ENCODE measurements at regions not wholly inside any gene's neighbourhood (a gene's known extent, or its start where the extent isn't known, plus 50 kb on each side); places are given as distances from the start of the nearest gene placed in this dataset.
A peak's percentile ranks its signal among the peaks of the same experiment; 100 is the strongest.

GRCh38 chr7:17564678-17565212 lies 266.3 kb downstream of the AHR start:
- Histone ChIP-seq H3K9me3 (replicated peaks in 1 of 2; ENCODE audit: control insufficient read depth in 1 of 2, insufficient read depth in 1 of 2, low read length in 2 of 2) (no peaks in the 10 kb centered on the region), H4K20me1 (ENCODE audit: insufficient read depth, low read length) (no peaks in the 10 kb centered on the region), H3K4me2 (replicated peaks; ENCODE audit: extremely low read depth, low read length, poor library complexity, severe bottlenecking) (no peak overlapping the region), H3K36me3 (replicated peaks in 1 of 2; ENCODE audit: control insufficient read depth in 1 of 2, insufficient read depth in 2 of 2, low read length in 2 of 2) (no peaks in the 10 kb centered on the region), H3K4me3 (replicated peaks in 1 of 3; ENCODE audit: low read depth in 2 of 3, low read length in 3 of 3) (no peak overlapping the region), H3K27ac (ENCODE audit: low read depth in 1 of 2, low read length in 2 of 2) (no peak overlapping the region), H3K79me2 (ENCODE audit: insufficient read depth, low read length) (no peaks in the 10 kb centered on the region), H3K9ac (ENCODE audit: insufficient read depth, low read length, poor library complexity, severe bottlenecking) (no peak overlapping the region), H3K27me3 (ENCODE audit: control insufficient read depth in 2 of 2, insufficient read depth in 2 of 2, low read length in 2 of 2) (peaks cover 25% of the 10 kb centered on the region in 2 donors), H3K4me1 (ENCODE audit: control insufficient read depth in 1 of 2, insufficient read depth in 2 of 2, low read length in 2 of 2) (peaks cover 2 to 5% of the 10 kb centered on the region in 2 donors), H2AFZ (ENCODE audit: insufficient read depth, low read depth, low read length, poor library complexity, severe bottlenecking) (no peak overlapping the region)
- Mint-ChIP-seq H3K27ac (peak overlapping the region in 1 of 7 donors; percentile 47), H3K4me3 (no peak overlapping the region), H3K4me1 (peaks cover 10% of the 10 kb centered on the region), H3K36me3 (no peaks in the 10 kb centered on the region), H3K9me3 (peaks cover 10 to 33% (median 16%) of the 10 kb centered on the region in 7 donors), H3K27me3 (ENCODE audit: low read depth in 3 of 3) (peaks cover 15 to 20% (median 17%) of the 10 kb centered on the region in 3 donors)
- TF ChIP-seq, protein P1, sequence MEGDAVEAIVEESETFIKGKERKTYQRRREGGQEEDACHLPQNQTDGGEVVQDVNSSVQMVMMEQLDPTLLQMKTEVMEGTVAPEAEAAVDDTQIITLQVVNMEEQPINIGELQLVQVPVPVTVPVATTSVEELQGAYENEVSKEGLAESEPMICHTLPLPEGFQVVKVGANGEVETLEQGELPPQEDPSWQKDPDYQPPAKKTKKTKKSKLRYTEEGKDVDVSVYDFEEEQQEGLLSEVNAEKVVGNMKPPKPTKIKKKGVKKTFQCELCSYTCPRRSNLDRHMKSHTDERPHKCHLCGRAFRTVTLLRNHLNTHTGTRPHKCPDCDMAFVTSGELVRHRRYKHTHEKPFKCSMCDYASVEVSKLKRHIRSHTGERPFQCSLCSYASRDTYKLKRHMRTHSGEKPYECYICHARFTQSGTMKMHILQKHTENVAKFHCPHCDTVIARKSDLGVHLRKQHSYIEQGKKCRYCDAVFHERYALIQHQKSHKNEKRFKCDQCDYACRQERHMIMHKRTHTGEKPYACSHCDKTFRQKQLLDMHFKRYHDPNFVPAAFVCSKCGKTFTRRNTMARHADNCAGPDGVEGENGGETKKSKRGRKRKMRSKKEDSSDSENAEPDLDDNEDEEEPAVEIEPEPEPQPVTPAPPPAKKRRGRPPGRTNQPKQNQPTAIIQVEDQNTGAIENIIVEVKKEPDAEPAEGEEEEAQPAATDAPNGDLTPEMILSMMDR (IDR thresholded peaks at IDR 0.05), result no peak
- intact Hi-C loops (cut with micrococcal nuclease), result no loop called here
- DNase-seq, result peak; percentile 14 to 32 (median 16)
- WGBS (ENCODE audit: insufficient coverage), result 0% methylated on average over 1 of the region's 3 CpGs

GRCh38 chr7:17580141-17580540 lies 281.7 kb downstream of the AHR start:
- no peak overlapping the region for H3K9ac ChIP-seq (ENCODE audit: insufficient read depth, low read length, poor library complexity, severe bottlenecking)
- H2AFZ ChIP-seq (ENCODE audit: insufficient read depth, low read depth, low read length, poor library complexity, severe bottlenecking), result no peak overlapping the region
- no peak overlapping the region for H3K4me2 ChIP-seq (replicated peaks; ENCODE audit: extremely low read depth, low read length, poor library complexity, severe bottlenecking)
- DNase-seq, result no peak
- TF ChIP-seq, protein P1 (IDR thresholded peaks at IDR 0.05), result no peak
- Mint-ChIP-seq H3K9me3 (peaks cover 6 to 32% (median 24%) of the 10 kb centered on the region in 7 donors), H3K27ac (no peak overlapping the region), H3K27me3 (ENCODE audit: low read depth in 3 of 3) (peaks cover 0 to 5% (median 3%) of the 10 kb centered on the region in 3 donors), H3K36me3 (no peaks in the 10 kb centered on the region), H3K4me1 (no peaks in the 10 kb centered on the region), H3K4me3 (no peak overlapping the region)
- no peak overlapping the region for H3K4me3 ChIP-seq (replicated peaks in 1 of 3; ENCODE audit: low read depth in 2 of 3, low read length in 3 of 3)
- intact Hi-C loops (cut with micrococcal nuclease), result no loop called here
- no peaks in the 10 kb centered on the region for H3K79me2 ChIP-seq (ENCODE audit: insufficient read depth, low read length)
- H3K27me3 ChIP-seq (ENCODE audit: control insufficient read depth in 2 of 2, insufficient read depth in 2 of 2, low read length in 2 of 2), result no peaks in the 10 kb centered on the region
- WGBS (ENCODE audit: insufficient coverage), result 90% methylated on average over 2 of the region's 3 CpGs
- no peaks in the 10 kb centered on the region for H3K36me3 ChIP-seq (replicated peaks in 1 of 2; ENCODE audit: control insufficient read depth in 1 of 2, insufficient read depth in 2 of 2, low read length in 2 of 2)
- H3K9me3 ChIP-seq (replicated peaks in 1 of 2; ENCODE audit: control insufficient read depth in 1 of 2, insufficient read depth in 1 of 2, low read length in 2 of 2), result peaks cover 11% of the 10 kb centered on the region in 2 donors
- no peaks in the 10 kb centered on the region for H4K20me1 ChIP-seq (ENCODE audit: insufficient read depth, low read length)
- no peaks in the 10 kb centered on the region for H3K4me1 ChIP-seq (ENCODE audit: control insufficient read depth in 1 of 2, insufficient read depth in 2 of 2, low read length in 2 of 2)
- no peak overlapping the region for H3K27ac ChIP-seq (ENCODE audit: low read depth in 1 of 2, low read length in 2 of 2)

Data from CD14-positive monocyte (primary cell).